MM.1S (cell line): ENCODE measurements at regions not wholly inside any gene's neighbourhood (a gene's known extent, or its start where the extent isn't known, plus 50 kb on each side); places are given as distances from the start of the nearest gene placed in this dataset.

Source experiments
- CTCF ChIP-seq: fragments of 300-600 bp; sonication (generic); IDR thresholded peaks from 2 replicates; pipeline ENCODE4 v1.5.1; 2016; ENCODE audit warnings: antibody characterized with exemption, low read length, mixed read lengths
- EZH2 ChIP-seq: fragments of 300-600 bp; sonication (generic); optimal IDR thresholded peaks from 2 replicates; pipeline ENCODE3; 2017; ENCODE audit warnings: low read depth, mild to moderate bottlenecking, antibody characterized with exemption, low read length, mixed read lengths

- TF ChIP-seq CTCF = no peak
- TF ChIP-seq EZH2 = no peak
Measured at GRCh38 chr6:20348041-20348440, 53.6 kb upstream of the E2F3 start.
